Stimulated activated CD4-positive, alpha-beta T cell treated with anti-CD3 and anti-CD28 coated beads, Interleukin-15, amount 100 ng/mL, for 24 hours (primary cell): ENCODE measurements at regions not wholly inside any gene's neighbourhood (a gene's known extent, or its start where the extent isn't known, plus 50 kb on each side); places are given as distances from the start of the nearest gene placed in this dataset.
"Not testable (repeated sequence)": the region's sequence is repeated elsewhere in the genome, so short reads cannot be mapped to it uniquely, and the experiment has no call there.

ENCODE experiments used
- DNase-seq: peaks from one replicate; pipeline ENCODE4 v3.0.0-alpha.2; 2020

DNA sequence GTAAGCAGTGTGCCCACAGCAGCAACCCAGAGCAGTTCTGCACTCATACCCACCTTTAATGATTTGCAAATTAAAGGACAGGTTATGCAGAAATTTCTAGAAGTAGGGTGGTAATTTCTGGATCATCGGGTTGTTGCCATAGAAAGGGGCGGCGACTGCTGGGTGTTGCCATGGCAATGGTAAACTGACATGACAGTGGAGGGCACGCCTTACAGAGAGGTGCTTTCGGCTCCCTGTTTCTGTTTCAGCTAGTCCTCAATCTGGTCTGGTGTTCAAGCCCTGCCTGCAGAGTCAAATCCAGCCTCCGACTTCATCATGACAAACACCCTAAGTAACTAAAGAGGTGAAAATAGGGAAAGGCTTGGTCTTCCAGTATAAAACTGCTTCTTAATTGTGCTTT is 667.7 kb downstream of the SOCS6 start:
- no peak for DNase-seq

DNA sequence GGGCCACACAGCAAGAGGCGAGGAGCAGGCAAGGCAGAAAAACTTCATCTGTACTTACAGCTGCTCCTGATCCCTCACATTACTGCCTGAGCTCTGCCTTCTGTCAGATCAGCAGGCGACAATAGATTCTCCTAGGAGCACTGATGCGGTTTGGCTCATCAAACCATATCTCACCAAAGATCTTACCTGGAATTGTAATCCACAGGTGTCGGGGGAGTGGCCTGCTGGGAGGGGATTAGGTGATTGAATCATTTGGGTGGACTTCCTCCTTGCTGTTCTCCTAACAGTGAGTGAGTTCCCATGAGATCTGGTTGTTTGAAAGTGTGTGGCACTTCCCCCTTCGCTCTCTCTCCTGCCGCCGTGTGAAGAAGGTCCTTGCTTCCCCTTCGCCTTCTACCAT is 647.3 kb downstream of the SOCS6 start:
- DNase-seq = no peak

DNA sequence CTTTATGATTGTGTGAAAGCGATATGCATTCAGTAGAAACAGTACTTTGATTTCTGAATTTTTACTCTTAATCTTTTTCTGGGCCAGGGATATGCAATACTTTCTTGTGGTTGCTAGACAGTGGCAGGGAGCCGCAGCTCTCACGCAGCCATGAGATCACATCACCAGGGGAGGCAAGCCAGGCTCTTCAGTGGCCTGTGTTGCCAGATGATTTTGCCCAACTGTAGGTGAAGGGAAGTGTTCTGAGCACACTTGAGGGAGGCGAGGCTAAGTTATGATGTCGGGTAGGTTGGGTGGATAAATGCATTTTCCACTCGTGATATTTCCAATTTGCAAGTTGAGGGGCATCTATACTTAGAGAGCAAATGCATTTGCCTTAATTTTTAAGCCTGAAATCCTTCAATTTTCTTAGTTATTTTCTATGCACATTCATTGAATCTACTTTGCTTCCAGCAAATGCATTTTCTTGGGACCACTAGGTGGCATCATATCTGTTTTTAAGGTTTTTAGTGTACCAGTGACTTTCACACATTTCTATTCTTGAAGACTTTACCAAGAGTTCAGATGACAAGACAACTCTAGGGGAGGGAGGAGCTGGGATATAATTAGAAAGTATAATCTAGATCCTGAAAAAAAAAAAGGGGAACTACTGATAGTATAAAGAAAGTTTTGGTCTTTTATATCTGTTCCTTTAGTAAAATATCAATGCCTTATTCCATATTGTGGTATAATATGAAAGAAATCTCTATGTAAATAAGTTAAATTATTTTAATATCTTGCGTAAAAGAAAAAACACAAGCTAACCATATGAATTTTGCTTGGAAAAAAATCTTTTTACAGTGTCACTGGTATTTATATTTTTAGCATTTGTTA is 643.3 kb downstream of the SOCS6 start:
- DNase-seq = no peak

GRCh38 chr18:70920840-70921374 is 632.1 kb downstream of the SOCS6 start:
- DNase-seq = no peak

GRCh38 chr18:70907673-70908072 is 618.8 kb downstream of the SOCS6 start:
- DNase-seq = no peak

DNA sequence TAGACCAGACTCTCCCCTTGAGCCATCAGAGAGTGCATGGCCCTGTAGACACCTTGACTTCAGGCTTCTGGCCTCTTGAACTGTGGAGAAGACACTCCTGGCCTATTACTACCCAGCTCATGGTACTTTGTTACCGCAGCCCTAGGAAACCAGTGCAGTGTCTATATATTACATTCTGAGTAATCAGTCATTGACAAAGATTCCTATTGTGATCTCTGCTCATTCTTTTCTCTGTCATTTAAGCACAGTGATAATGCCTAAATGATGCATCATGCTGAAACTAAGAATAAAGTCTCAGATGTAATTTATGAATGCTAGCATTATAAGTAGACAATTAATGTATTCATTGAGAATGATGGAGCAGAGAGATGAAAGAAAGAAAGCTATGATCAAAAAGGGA is 603.5 kb downstream of the SOCS6 start:
- no peak for DNase-seq

- DNase-seq = no peak
Observed at GRCh38 chr18:70870292-70870691, 581.4 kb downstream of the SOCS6 start.

- DNase-seq = no peak
Observed at GRCh38 chr18:70848329-70848728, 559.5 kb downstream of the SOCS6 start.

- no peak for DNase-seq
Observed at GRCh38 chr18:70840649-70841048, 551.8 kb downstream of the SOCS6 start.

- DNase-seq = no peak
Observed at GRCh38 chr18:70827632-70828031, 538.8 kb downstream of the SOCS6 start.

GRCh38 chr18:70826571-70826970 is 537.7 kb downstream of the SOCS6 start:
- DNase-seq = no peak

GRCh38 chr18:70822691-70823090 is 533.8 kb downstream of the SOCS6 start:
- no peak for DNase-seq

DNA sequence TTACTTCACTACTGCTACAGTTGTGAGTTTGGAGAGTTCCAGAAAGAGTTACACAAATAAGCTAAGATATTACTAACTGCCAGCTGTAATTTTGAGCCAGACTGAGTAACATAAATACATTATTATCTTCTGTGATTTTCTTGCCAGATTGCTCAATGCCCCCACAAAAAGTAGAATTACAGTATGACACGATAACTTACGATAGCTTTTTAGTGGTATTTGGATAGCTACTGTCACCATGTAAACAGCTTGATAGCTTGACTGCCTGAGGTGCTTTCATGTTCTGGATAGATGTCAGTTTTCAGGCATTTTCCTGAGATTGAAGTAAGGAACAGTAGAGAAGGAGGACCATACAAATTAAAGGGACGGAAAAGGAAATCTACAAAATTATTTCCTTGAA is 533.3 kb downstream of the SOCS6 start:
- DNase-seq = no peak

GRCh38 chr18:70808481-70809056 is 519.7 kb downstream of the SOCS6 start:
- DNase-seq = no peak

DNA sequence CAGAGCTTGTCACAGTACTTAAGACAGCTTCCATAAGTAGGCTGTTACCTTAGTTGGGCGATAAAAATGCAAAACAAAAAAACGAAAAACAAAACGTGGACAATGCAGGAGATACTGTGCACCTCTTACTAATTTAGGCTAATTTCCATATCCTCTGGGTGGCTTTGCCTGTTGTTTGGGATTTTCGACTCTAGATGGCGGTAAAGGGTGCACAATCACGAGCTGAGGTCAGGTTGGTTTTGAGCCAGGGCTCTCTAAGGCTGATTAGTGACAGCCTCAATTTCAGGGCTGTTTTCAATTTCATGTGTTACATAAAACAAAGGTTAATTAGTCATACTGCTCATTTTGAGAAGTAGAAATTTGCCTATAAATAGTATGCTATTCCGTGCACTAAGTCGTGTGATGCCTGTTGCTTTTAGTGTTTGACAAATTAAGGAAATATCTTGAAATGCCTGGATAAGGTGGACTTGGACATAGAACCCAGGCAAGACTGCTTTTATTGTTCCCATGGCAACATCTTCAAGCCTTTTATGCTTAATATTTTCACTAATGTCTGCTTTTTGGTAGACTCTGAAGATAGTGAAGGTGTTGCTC is 493.1 kb downstream of the SOCS6 start:
- DNase-seq = peak; percentile 71

DNA sequence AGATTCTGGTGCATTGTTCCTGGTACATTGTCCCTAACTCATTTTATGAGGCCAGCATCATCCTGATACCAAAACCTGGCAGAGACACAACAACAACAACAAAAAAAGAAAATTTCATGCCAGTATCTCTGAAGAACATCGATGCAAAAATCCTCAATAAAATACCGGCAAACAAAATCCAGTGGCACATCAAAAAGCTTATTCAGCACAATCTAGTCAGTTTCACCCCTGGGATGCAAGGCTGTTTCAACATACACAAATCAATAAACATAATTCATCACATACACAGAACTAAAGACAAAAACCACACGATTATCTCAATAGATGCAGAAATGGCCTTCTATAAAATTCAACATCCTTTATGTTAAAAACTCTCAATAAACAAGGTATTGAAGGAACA is 477.4 kb downstream of the SOCS6 start:
- not testable (repeated sequence) for DNase-seq

DNA sequence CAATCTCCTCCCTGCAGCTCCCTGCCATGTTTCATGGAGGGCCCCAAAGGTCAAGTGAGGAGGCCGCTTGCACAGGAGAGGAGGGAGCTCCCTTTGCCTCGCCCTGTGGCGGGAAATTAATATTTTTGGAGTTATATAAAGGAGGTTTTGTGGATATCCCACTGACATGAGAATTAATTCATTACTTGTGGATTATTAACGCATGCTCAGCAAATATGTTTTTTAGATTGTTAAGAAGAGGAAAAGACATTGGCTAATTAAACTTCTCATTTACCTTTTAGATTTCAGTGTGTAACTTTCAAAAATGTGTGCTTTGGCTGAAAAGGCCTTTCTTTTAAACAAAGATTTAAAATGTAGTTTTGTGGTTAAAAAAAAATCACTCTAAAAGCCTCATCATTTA is 474.0 kb downstream of the SOCS6 start:
- no peak for DNase-seq

DNA sequence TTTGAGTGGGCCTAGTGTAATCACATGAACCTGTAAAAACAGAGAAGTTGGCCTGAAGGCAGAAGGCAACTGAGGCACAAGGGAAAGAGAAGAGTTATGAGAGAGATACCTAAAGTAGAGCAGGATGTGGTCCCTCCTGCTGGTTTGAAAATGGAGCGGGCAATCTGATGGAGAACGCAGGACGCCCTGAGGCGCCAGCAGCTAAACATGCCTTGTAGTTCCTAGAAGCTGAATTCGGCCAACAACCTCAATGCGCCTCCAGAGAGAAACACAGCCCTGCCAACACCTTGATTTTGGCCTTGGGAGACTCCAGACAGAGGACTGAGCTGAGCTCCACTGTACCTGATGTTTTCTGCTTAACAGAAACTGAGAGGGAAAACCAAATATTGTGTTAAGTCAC is 469.9 kb downstream of the SOCS6 start:
- DNase-seq = no peak

GRCh38 chr18:70754486-70754885 is 465.6 kb downstream of the SOCS6 start:
- no peak for DNase-seq

DNA sequence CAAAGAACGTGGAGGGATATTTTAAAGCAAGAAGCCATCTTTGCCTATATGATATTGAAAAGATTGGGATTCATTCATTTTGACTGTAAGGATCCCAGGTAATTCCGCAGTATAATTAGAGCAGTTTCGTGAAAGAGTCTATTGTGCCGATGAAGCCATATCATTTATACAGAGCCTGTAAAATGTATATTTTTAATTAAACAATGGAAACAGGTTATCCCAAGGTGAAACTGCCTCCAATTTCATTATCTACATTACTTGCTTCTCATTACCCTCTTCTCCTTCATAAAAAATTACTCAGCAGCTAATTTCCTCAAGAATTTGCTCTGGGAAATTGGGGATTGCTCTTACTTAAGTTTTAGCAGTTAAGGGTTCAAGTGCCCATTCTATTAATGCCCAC is 444.1 kb downstream of the SOCS6 start:
- no peak for DNase-seq

GRCh38 chr18:70732188-70732587 is 443.3 kb downstream of the SOCS6 start:
- no peak for DNase-seq

- no peak for DNase-seq
Observed at GRCh38 chr18:70720607-70721006, 431.8 kb downstream of the SOCS6 start.

- DNase-seq = no peak
Observed at GRCh38 chr18:70709720-70710119, 420.9 kb downstream of the SOCS6 start.

- DNase-seq = no peak
Observed at GRCh38 chr18:70709144-70709543, 420.3 kb downstream of the SOCS6 start.
